Spleen (tissue), 7 donors: ENCODE measurements at regions not wholly inside any gene's neighbourhood (a gene's known extent, or its start where the extent isn't known, plus 50 kb on each side); places are given as distances from the start of the nearest gene placed in this dataset.

Experiments
- CTCF ChIP-seq, 11 experiments: fragments of 200-600 bp in 7 of 11; fragments of 450-650 bp in 4 of 11; sonication (generic) in 4 of 11; IDR thresholded peaks in 8 of 11; conservative IDR thresholded peaks in 3 of 11; 1 replicate in 7 of 11; 2 replicates in 4 of 11; pipeline versions ENCODE4 v1.4.0 to v1.8.0; 2016 to 2021; ENCODE audit warnings: antibody characterized with exemption in 11 of 11, inconsistent platforms in 4 of 11, mild to moderate bottlenecking in 1 of 11
- POLR2A ChIP-seq, 3 donors: fragments of 450-650 bp; IDR thresholded peaks; one replicate each; pipeline ENCODE4 v1.5.1; 2017; ENCODE audit warnings: antibody characterized with exemption in 3 of 3, mild to moderate bottlenecking in 1 of 3
- donor health status: DM: no; HTN: no; CAD: no; lungs with moderate emphysema.
- donor health status: DM: no; HTN: no; CAD: no.
- donor health status: DM: no; HTN: no; CAD: no.

DNA sequence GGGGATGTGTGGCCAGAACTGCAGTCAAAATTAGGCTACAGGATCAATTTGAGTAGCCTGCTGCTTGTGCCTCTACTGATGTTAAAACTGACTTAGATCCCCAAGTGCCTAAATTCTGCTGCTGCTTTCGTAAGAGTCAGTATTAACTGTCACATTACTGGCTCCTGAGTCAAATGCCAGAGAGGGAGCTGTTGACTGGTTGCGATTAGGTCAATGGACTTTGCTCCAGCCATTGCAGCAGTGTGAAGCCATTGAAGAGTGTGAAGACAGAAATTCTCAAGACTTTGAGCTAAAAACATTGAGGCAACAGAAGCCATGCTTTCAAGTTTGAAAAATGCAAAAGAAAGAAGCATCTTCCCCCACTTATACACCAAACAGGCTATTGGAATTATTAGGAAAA lies 151.1 kb upstream of the MITF start:
- TF ChIP-seq CTCF (IDR thresholded peaks at IDR 0.05 in 8 of 11, conservative IDR thresholded peaks at IDR 0.05 in 3 of 11) (no peak), POLR2A (IDR thresholded peaks at IDR 0.05) (no peak)
